ENCODE measurements at regions not wholly inside any gene's neighbourhood (a gene's known extent, or its start where the extent isn't known, plus 50 kb on each side); places are given as distances from the start of the nearest gene placed in this dataset.

GRCh38 chr6:37748118-37748517 lies 50.4 kb upstream of the MDGA1 start:
- TF ChIP-seq CTCF (IDR thresholded peaks at IDR 0.05) (no peak), SIN3A (IDR thresholded peaks at IDR 0.05; ENCODE audit: borderline replicate concordance, insufficient read depth, low read depth, low read length) (no peak)
